ENCODE measurements at regions not wholly inside any gene's neighbourhood (a gene's known extent, or its start where the extent isn't known, plus 50 kb on each side); places are given as distances from the start of the nearest gene placed in this dataset.

DNA sequence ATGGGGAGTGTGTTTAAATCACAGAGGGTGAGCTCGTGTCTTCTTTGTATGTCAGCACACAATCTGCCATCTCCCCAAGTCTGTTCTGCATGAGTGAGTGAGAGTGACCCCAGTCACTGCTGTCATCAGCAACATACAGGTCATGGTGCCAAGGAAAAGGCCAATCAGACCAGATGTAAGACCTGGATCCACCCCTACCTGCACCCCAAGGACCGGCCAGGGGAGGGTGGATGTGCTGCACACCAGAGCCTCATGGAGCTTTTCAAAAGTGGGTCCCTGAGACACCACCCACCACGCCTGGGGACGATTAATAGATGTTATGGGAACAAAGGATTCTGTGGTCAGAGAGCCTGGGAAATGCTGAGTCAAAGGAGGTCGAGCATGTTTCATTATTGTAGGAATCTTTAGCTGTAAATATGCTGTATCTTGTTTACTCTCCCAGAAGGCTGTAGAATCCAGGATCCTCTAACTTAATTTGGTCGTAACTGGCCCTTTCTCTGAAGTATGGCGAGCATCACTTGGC is 420.5 kb downstream of the RPS24 start:
- no peak for FAIRE-seq
- H3K27me3 ChIP-seq, result no peaks in the 10 kb centered on the region
- no peaks in the 10 kb centered on the region for H3K9me3 ChIP-seq
- DNase-seq, result no peak
- intact Hi-C loops (cut with DNase I), result no loop called here
- TF ChIP-seq, protein P1, sequence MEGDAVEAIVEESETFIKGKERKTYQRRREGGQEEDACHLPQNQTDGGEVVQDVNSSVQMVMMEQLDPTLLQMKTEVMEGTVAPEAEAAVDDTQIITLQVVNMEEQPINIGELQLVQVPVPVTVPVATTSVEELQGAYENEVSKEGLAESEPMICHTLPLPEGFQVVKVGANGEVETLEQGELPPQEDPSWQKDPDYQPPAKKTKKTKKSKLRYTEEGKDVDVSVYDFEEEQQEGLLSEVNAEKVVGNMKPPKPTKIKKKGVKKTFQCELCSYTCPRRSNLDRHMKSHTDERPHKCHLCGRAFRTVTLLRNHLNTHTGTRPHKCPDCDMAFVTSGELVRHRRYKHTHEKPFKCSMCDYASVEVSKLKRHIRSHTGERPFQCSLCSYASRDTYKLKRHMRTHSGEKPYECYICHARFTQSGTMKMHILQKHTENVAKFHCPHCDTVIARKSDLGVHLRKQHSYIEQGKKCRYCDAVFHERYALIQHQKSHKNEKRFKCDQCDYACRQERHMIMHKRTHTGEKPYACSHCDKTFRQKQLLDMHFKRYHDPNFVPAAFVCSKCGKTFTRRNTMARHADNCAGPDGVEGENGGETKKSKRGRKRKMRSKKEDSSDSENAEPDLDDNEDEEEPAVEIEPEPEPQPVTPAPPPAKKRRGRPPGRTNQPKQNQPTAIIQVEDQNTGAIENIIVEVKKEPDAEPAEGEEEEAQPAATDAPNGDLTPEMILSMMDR (IDR thresholded peaks at IDR 0.05), result no peak
- WGBS, 2 donors, result 74 to 75% methylated on average over 7 of the region's 7 CpGs
- no peak overlapping the region for H3K27ac ChIP-seq
- H3K36me3 ChIP-seq, result no peaks in the 10 kb centered on the region
- H3K4me3 ChIP-seq, result no peak overlapping the region
- ATAC-seq, result no peak
- H3K4me1 ChIP-seq, result peaks cover 4 to 17% (median 7%) of the 10 kb centered on the region in 3 donors

DNA sequence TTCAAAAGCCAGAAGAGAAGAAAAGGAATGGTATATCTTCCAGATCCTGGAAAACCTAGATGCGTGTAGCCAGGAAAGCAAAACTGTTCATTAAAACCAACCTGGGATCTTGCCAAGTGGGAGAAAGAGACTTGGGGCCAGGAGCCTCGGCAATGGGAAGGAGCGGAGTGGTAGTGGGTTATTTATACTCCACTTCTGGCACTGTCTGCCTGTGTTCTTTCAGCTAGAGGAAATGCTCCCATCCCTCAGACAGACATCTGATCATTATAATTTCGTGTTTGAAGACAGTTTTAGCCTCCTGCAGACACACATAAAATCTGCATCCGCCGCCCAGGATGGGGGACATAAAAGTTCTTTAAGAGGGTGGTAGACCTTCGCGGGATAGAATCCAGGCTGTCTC is 421.6 kb downstream of the RPS24 start:
- intact Hi-C loops (cut with DNase I), result no loop called here
- H3K27me3 ChIP-seq, result no peaks in the 10 kb centered on the region
- 84 to 92% methylated on average over 8 of the region's 8 CpGs for WGBS, 2 donors
- TF ChIP-seq, protein P1 (IDR thresholded peaks at IDR 0.05), result no peak
- DNase-seq, result no peak
- H3K4me1 ChIP-seq, result peaks cover 4 to 23% (median 13%) of the 10 kb centered on the region in 3 donors
- no peaks in the 10 kb centered on the region for H3K9me3 ChIP-seq
- H3K27ac ChIP-seq, result no peak overlapping the region
- FAIRE-seq, result no peak
- H3K4me3 ChIP-seq, result no peak overlapping the region
- ATAC-seq, result no peak
- no peaks in the 10 kb centered on the region for H3K36me3 ChIP-seq

DNA sequence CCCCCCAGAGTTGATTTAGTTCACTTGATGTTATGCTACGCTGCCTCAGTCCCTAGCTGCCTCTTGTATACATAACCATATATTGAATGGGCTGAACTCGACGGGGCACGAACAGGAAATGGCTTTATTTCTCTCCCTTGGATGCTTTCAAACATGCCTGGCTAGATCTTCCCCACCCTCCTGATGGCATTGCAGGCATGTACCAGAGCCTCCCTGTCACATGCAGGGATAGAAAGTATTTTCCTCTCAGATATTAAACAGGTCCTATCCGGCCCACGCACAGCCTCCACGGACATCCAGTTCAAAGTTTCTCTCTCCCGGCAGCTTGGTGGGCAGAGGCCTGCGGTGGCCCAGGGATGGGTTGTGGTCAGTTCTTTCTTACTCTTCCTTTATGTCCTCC is 422.1 kb downstream of the RPS24 start:
- WGBS, 2 donors, result 90 to 94% methylated on average over 9 of the region's 9 CpGs
- H3K27me3 ChIP-seq, result no peaks in the 10 kb centered on the region
- FAIRE-seq, result no peak
- intact Hi-C loops (cut with DNase I), result no loop called here
- no peaks in the 10 kb centered on the region for H3K9me3 ChIP-seq
- H3K4me3 ChIP-seq, result no peak overlapping the region
- H3K27ac ChIP-seq, result no peak overlapping the region
- H3K4me1 ChIP-seq, result peaks cover 4 to 23% (median 13%) of the 10 kb centered on the region in 3 donors
- TF ChIP-seq, protein P1 (IDR thresholded peaks at IDR 0.05), result no peak
- H3K36me3 ChIP-seq, result no peaks in the 10 kb centered on the region
- ATAC-seq, result no peak
- no peak for DNase-seq

DNA sequence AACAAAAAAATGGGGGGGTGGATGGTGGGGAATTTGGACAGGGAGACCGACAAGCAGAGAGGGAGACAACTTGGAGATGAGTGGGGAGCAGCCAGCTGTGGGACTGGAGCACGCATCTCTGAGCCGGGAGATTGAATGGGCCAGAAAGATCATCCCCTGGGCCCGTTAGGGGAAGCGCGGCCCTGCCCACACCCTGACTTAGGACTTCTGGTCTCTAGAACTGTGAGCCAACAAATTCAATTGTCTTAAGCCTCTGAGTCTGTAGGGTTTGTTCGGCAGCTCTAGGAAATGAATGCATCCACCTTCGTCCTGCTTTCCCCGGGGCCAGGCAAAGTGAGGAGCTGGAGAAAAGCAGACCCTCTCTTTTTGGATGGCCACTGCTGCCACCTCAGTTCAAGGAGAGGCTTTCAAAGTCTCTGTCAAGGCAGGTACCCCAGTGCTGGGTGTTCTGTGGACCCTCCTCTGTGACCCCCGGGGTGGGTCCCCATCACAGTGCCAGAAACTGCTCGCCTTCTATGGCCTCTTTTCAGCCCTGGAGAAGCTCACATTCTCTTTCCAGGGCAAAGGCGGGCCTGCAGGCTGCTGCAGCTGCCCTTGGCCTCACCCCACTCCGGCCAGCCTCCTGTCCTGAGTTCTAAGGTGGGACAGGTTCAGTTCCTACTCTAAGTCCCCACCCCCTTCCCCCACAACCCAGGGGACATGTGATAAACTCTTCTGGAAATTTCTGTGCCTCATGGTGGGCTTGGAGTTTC is 423.2 kb downstream of the RPS24 start:
- WGBS, 2 donors, result 90 to 91% methylated on average over 13 of the region's 13 CpGs
- intact Hi-C loops (cut with DNase I), result no loop called here
- DNase-seq, result peak in 1 of 6 donors; percentile 49
- Histone ChIP-seq H3K27ac (no peak overlapping the region), H3K9me3 (no peaks in the 10 kb centered on the region), H3K36me3 (no peaks in the 10 kb centered on the region), H3K4me1 (peaks cover 4 to 23% (median 13%) of the 10 kb centered on the region in 3 donors), H3K4me3 (peak overlapping the region in 1 of 4 donors; percentile 9), H3K27me3 (no peaks in the 10 kb centered on the region)
- FAIRE-seq, result no peak
- TF ChIP-seq, protein P1 (IDR thresholded peaks at IDR 0.05), result no peak
- no peak for ATAC-seq

Data from pancreas (tissue), 10 donors.